Activated CD8-positive, alpha-beta T cell treated with anti-CD3 and anti-CD28 coated beads, Interleukin-2, amount 10 ng/mL, durations not matched to agents 7 days and 5 days (primary cell): ENCODE measurements at regions not wholly inside any gene's neighbourhood (a gene's known extent, or its start where the extent isn't known, plus 50 kb on each side); places are given as distances from the start of the nearest gene placed in this dataset.

Experiments
- ATAC-seq: fragments of 150-1000 bp; cut with Tn5 transposase; one replicate; pipeline ENCODE4 v1.10.0; 2021; ENCODE audit warnings: moderate library complexity
- CTCF ChIA-PET: fragments of 350-600 bp; sonication (Branson Sonifier 250); formaldehyde crosslinking; loops from one replicate; lab custom pipeline; 2021; ENCODE audit warnings: antibody characterized with exemption; lab: Charles Lee
- POLR2A ChIA-PET: fragments of 350-600 bp; sonication (Branson Sonifier 250); formaldehyde crosslinking; loops from one replicate; lab custom pipeline; 2021; ENCODE audit warnings: antibody characterized with exemption; lab: Charles Lee
- DNase-seq: peaks from one replicate; pipeline ENCODE4 v3.0.0-alpha.2; 2020
- H3K27ac Mint-ChIP-seq: one replicate; pipeline ENCODE4 v1.8.0; 2021; ENCODE audit warnings: mild to moderate bottlenecking, mixed read lengths
- H3K27me3 Mint-ChIP-seq: one replicate; pipeline ENCODE4 v1.8.0; 2021; ENCODE audit warnings: low read depth, mixed read lengths
- H3K36me3 Mint-ChIP-seq: one replicate; pipeline ENCODE4 v1.8.0; 2021; ENCODE audit warnings: low read depth, mixed read lengths
- H3K4me1 Mint-ChIP-seq: one replicate; pipeline ENCODE4 v1.8.0; 2021; ENCODE audit warnings: low read depth, mixed read lengths
- H3K4me3 Mint-ChIP-seq: one replicate; pipeline ENCODE4 v1.8.0; 2021; ENCODE audit warnings: mild to moderate bottlenecking, mixed read lengths
- H3K9me3 Mint-ChIP-seq: one replicate; pipeline ENCODE4 v1.8.0; 2022; ENCODE audit warnings: mixed read lengths; ENCODE audit not compliant: insufficient read depth

GRCh38 chr12:60059180-60059579 lies 463.4 kb downstream of the SLC16A7 start:
- no peaks in the 10 kb centered on the region for H3K36me3 Mint-ChIP-seq
- ChIA-PET CTCF (no interaction called here), POLR2A (no interaction called here)
- DNase-seq (no peak), ATAC-seq (no peak)
- H3K4me1 Mint-ChIP-seq = no peaks in the 10 kb centered on the region
- no peak overlapping the region for H3K4me3 Mint-ChIP-seq
- H3K9me3 Mint-ChIP-seq = no peaks in the 10 kb centered on the region
- no peaks in the 10 kb centered on the region for H3K27me3 Mint-ChIP-seq
- no peak overlapping the region for H3K27ac Mint-ChIP-seq

- Mint-ChIP-seq H3K36me3 (no peaks in the 10 kb centered on the region), H3K27me3 (no peaks in the 10 kb centered on the region), H3K4me3 (no peak overlapping the region), H3K27ac (no peak overlapping the region), H3K9me3 (no peaks in the 10 kb centered on the region), H3K4me1 (no peaks in the 10 kb centered on the region)
- DNase-seq (no peak), ATAC-seq (no peak)
- POLR2A ChIA-PET = no interaction called here
- CTCF ChIA-PET = no interaction called here
These were observed 470.8 kb downstream of the SLC16A7 start for GRCh38 chr12:60066655-60067054.

GRCh38 chr12:60070552-60070951 lies 474.7 kb downstream of the SLC16A7 start:
- Mint-ChIP-seq H3K4me1 (no peaks in the 10 kb centered on the region), H3K9me3 (no peaks in the 10 kb centered on the region), H3K27ac (no peak overlapping the region), H3K4me3 (no peak overlapping the region), H3K36me3 (no peaks in the 10 kb centered on the region), H3K27me3 (no peaks in the 10 kb centered on the region)
- POLR2A ChIA-PET = no interaction called here
- DNase-seq = no peak
- CTCF ChIA-PET = no interaction called here
- ATAC-seq = no peak

GRCh38 chr12:60071759-60072191 lies 475.9 kb downstream of the SLC16A7 start:
- ATAC-seq (no peak), DNase-seq (no peak)
- no peaks in the 10 kb centered on the region for H3K36me3 Mint-ChIP-seq
- H3K9me3 Mint-ChIP-seq = no peaks in the 10 kb centered on the region
- ChIA-PET CTCF (no interaction called here), POLR2A (interaction anchor here (0.6 kb wide), 1 partner anchor 57 kb away, joined by 4 read pairs; no protein-coding TSS in a partner anchor)
- H3K4me1 Mint-ChIP-seq = no peaks in the 10 kb centered on the region
- H3K4me3 Mint-ChIP-seq = no peak overlapping the region
- no peak overlapping the region for H3K27ac Mint-ChIP-seq
- no peaks in the 10 kb centered on the region for H3K27me3 Mint-ChIP-seq

- no peaks in the 10 kb centered on the region for H3K4me1 Mint-ChIP-seq
- ATAC-seq (no peak), DNase-seq (no peak)
- ChIA-PET POLR2A (no interaction called here), CTCF (no interaction called here)
- H3K36me3 Mint-ChIP-seq = no peaks in the 10 kb centered on the region
- no peak overlapping the region for H3K27ac Mint-ChIP-seq
- no peaks in the 10 kb centered on the region for H3K27me3 Mint-ChIP-seq
- H3K9me3 Mint-ChIP-seq = no peaks in the 10 kb centered on the region
- no peak overlapping the region for H3K4me3 Mint-ChIP-seq
These were observed 477.1 kb downstream of the SLC16A7 start for GRCh38 chr12:60072911-60073310.

- Mint-ChIP-seq H3K4me3 (no peak overlapping the region), H3K9me3 (peaks cover 3% of the 10 kb centered on the region), H3K27ac (no peak overlapping the region), H3K27me3 (no peaks in the 10 kb centered on the region), H3K4me1 (no peaks in the 10 kb centered on the region), H3K36me3 (no peaks in the 10 kb centered on the region)
- no peak for DNase-seq
- no peak for ATAC-seq
- CTCF ChIA-PET = no interaction called here
- POLR2A ChIA-PET = no interaction called here
These were observed 479.3 kb downstream of the SLC16A7 start for GRCh38 chr12:60075091-60075490.

GRCh38 chr12:60078026-60078425 lies 482.2 kb downstream of the SLC16A7 start:
- no peaks in the 10 kb centered on the region for H3K4me1 Mint-ChIP-seq

GRCh38 chr12:60093428-60093827 lies 497.6 kb downstream of the SLC16A7 start:
- ChIA-PET CTCF (no interaction called here), POLR2A (no interaction called here)
- Mint-ChIP-seq H3K27ac (no peak overlapping the region), H3K27me3 (no peaks in the 10 kb centered on the region), H3K4me1 (no peaks in the 10 kb centered on the region), H3K4me3 (no peak overlapping the region), H3K36me3 (no peaks in the 10 kb centered on the region), H3K9me3 (peaks cover 5% of the 10 kb centered on the region)
- DNase-seq (no peak), ATAC-seq (no peak)

More at GRCh38 chr12:60078026-60078425, 482.2 kb downstream of the SLC16A7 start:
- peaks cover 3% of the 10 kb centered on the region for H3K9me3 Mint-ChIP-seq
- ATAC-seq (no peak), DNase-seq (no peak)
- H3K36me3 Mint-ChIP-seq = no peaks in the 10 kb centered on the region
- H3K4me3 Mint-ChIP-seq = no peak overlapping the region
- CTCF ChIA-PET = no interaction called here
- no peaks in the 10 kb centered on the region for H3K27me3 Mint-ChIP-seq
- H3K27ac Mint-ChIP-seq = no peak overlapping the region
- POLR2A ChIA-PET = no interaction called here

- DNase-seq (no peak), ATAC-seq (no peak)
- no peaks in the 10 kb centered on the region for H3K4me1 Mint-ChIP-seq
- no peak overlapping the region for H3K4me3 Mint-ChIP-seq
- H3K27ac Mint-ChIP-seq = no peak overlapping the region
- ChIA-PET POLR2A (no interaction called here), CTCF (no interaction called here)
- H3K9me3 Mint-ChIP-seq = peaks cover 5% of the 10 kb centered on the region
- H3K27me3 Mint-ChIP-seq = no peaks in the 10 kb centered on the region
- H3K36me3 Mint-ChIP-seq = no peaks in the 10 kb centered on the region
These were observed 498.6 kb downstream of the SLC16A7 start for GRCh38 chr12:60094436-60094835.

GRCh38 chr12:60096727-60097126 lies 500.9 kb downstream of the SLC16A7 start:
- Mint-ChIP-seq H3K4me3 (no peak overlapping the region), H3K9me3 (peaks cover 6% of the 10 kb centered on the region), H3K36me3 (no peaks in the 10 kb centered on the region), H3K27me3 (no peaks in the 10 kb centered on the region), H3K27ac (no peak overlapping the region), H3K4me1 (no peaks in the 10 kb centered on the region)
- ChIA-PET POLR2A (no interaction called here), CTCF (no interaction called here)
- no peak for ATAC-seq
- DNase-seq = no peak

GRCh38 chr12:60100160-60100559 lies 504.3 kb downstream of the SLC16A7 start:
- DNase-seq (no peak), ATAC-seq (no peak)
- Mint-ChIP-seq H3K27me3 (no peaks in the 10 kb centered on the region), H3K4me1 (no peaks in the 10 kb centered on the region), H3K27ac (no peak overlapping the region), H3K9me3 (peaks cover 9% of the 10 kb centered on the region), H3K4me3 (no peak overlapping the region), H3K36me3 (no peaks in the 10 kb centered on the region)
- ChIA-PET POLR2A (no interaction called here), CTCF (no interaction called here)

GRCh38 chr12:60100852-60101251 lies 505.0 kb downstream of the SLC16A7 start:
- Mint-ChIP-seq H3K36me3 (no peaks in the 10 kb centered on the region), H3K9me3 (peaks cover 9% of the 10 kb centered on the region), H3K27ac (no peak overlapping the region), H3K4me3 (no peak overlapping the region), H3K4me1 (no peaks in the 10 kb centered on the region), H3K27me3 (no peaks in the 10 kb centered on the region)
- CTCF ChIA-PET = no interaction called here
- POLR2A ChIA-PET = interaction anchor here (0.5 kb wide), 1 partner anchor 1348 kb away, joined by 3 read pairs; no protein-coding TSS in a partner anchor
- ATAC-seq = no peak
- DNase-seq = no peak

GRCh38 chr12:60101715-60102114 lies 505.9 kb downstream of the SLC16A7 start:
- Mint-ChIP-seq H3K9me3 (peaks cover 9% of the 10 kb centered on the region), H3K4me1 (no peaks in the 10 kb centered on the region), H3K4me3 (no peak overlapping the region), H3K36me3 (no peaks in the 10 kb centered on the region), H3K27me3 (no peaks in the 10 kb centered on the region), H3K27ac (no peak overlapping the region)
- DNase-seq (no peak), ATAC-seq (no peak)
- POLR2A ChIA-PET = no interaction called here
- CTCF ChIA-PET = no interaction called here
